ENCODE measurements at regions not wholly inside any gene's neighbourhood (a gene's known extent, or its start where the extent isn't known, plus 50 kb on each side); places are given as distances from the start of the nearest gene placed in this dataset.

- Histone ChIP-seq H3K27me3 (no peaks in the 10 kb centered on the region), H3K36me3 (no peaks in the 10 kb centered on the region), H3K9me3 (no peaks in the 10 kb centered on the region), H3K4me1 (no peaks in the 10 kb centered on the region), H3K27ac (no peak overlapping the region), H3K4me3 (no peak overlapping the region)
- TF ChIP-seq POLR2A (IDR thresholded peaks at IDR 0.05) (no peak), EP300 (IDR thresholded peaks at IDR 0.05) (no peak), CTCF (IDR thresholded peaks at IDR 0.05) (no peak)
- no peak for ATAC-seq
Observed at GRCh38 chr2:57534358-57534757, 512.2 kb upstream of the VRK2 start.

GRCh38 chr2:57536535-57537231 lies 509.9 kb upstream of the VRK2 start:
- no peak overlapping the region for H3K27ac ChIP-seq
- no peaks in the 10 kb centered on the region for H3K9me3 ChIP-seq

GRCh38 chr2:57539761-57540160 lies 506.8 kb upstream of the VRK2 start:
- TF ChIP-seq POLR2A (IDR thresholded peaks at IDR 0.05) (no peak), EP300 (IDR thresholded peaks at IDR 0.05) (no peak), CTCF (IDR thresholded peaks at IDR 0.05) (no peak), POLR2AphosphoS5 (IDR thresholded peaks at IDR 0.05) (no peak)
- H3K27ac ChIP-seq: no peak overlapping the region
- ATAC-seq: no peak
- no peaks in the 10 kb centered on the region for H3K27me3 ChIP-seq
- 56 to 68% methylated on average over 3 of the region's 3 CpGs for WGBS, 2 donors (ENCODE audit: low coverage in 1 of 2)
- no peaks in the 10 kb centered on the region for H3K9me3 ChIP-seq
- no peak overlapping the region for H3K4me3 ChIP-seq
- no peaks in the 10 kb centered on the region for H3K4me1 ChIP-seq
- H3K36me3 ChIP-seq: no peaks in the 10 kb centered on the region

More at GRCh38 chr2:57536535-57537231, 509.9 kb upstream of the VRK2 start:
- H3K27me3 ChIP-seq: no peaks in the 10 kb centered on the region
- no peak overlapping the region for H3K4me3 ChIP-seq
- no peak for TF ChIP-seq POLR2A (IDR thresholded peaks at IDR 0.05)
- no peak for TF ChIP-seq CTCF (IDR thresholded peaks at IDR 0.05)
- no peak for TF ChIP-seq POLR2AphosphoS5 (IDR thresholded peaks at IDR 0.05)
- TF ChIP-seq EP300 (IDR thresholded peaks at IDR 0.05): no peak
- no peaks in the 10 kb centered on the region for H3K36me3 ChIP-seq
- H3K4me1 ChIP-seq: no peaks in the 10 kb centered on the region
- no CpG with 5 or more reads among the region's 1 CpG for WGBS, 2 donors (ENCODE audit: low coverage in 1 of 2)
- no peak for ATAC-seq

GRCh38 chr2:57542081-57542480 lies 504.5 kb upstream of the VRK2 start:
- no peak for TF ChIP-seq EP300 (IDR thresholded peaks at IDR 0.05)
- TF ChIP-seq POLR2AphosphoS5 (IDR thresholded peaks at IDR 0.05): no peak
- TF ChIP-seq CTCF (IDR thresholded peaks at IDR 0.05): no peak
- TF ChIP-seq POLR2A (IDR thresholded peaks at IDR 0.05): no peak
- 73 to 83% methylated on average over 2 of the region's 2 CpGs for WGBS, 2 donors (ENCODE audit: low coverage in 1 of 2)
- Histone ChIP-seq H3K4me1 (no peaks in the 10 kb centered on the region), H3K4me3 (no peak overlapping the region), H3K27ac (no peak overlapping the region), H3K36me3 (no peaks in the 10 kb centered on the region), H3K9me3 (no peaks in the 10 kb centered on the region), H3K27me3 (peaks cover 3% of the 10 kb centered on the region)
- no peak for ATAC-seq

- peaks cover 3% of the 10 kb centered on the region for H3K27me3 ChIP-seq
- no peaks in the 10 kb centered on the region for H3K36me3 ChIP-seq
- H3K4me1 ChIP-seq: no peaks in the 10 kb centered on the region
- H3K27ac ChIP-seq: no peak overlapping the region
- 77 to 78% methylated on average over 5 of the region's 5 CpGs for WGBS, 2 donors (ENCODE audit: low coverage in 1 of 2)
- no peak overlapping the region for H3K4me3 ChIP-seq
- ATAC-seq: no peak
- no peaks in the 10 kb centered on the region for H3K9me3 ChIP-seq
- TF ChIP-seq EP300 (IDR thresholded peaks at IDR 0.05): no peak
- no peak for TF ChIP-seq POLR2A (IDR thresholded peaks at IDR 0.05)
- TF ChIP-seq CTCF (IDR thresholded peaks at IDR 0.05): no peak
- no peak for TF ChIP-seq POLR2AphosphoS5 (IDR thresholded peaks at IDR 0.05)
Observed at GRCh38 chr2:57543211-57543610, 503.4 kb upstream of the VRK2 start.
